T-helper 2 cell treated with Interferon-gamma antibody and Interleukin-4, amounts not matched to agents 5 μg/mL and 100 μg/mL, for 36 hours (primary cell): ENCODE measurements at regions not wholly inside any gene's neighbourhood (a gene's known extent, or its start where the extent isn't known, plus 50 kb on each side); places are given as distances from the start of the nearest gene placed in this dataset.
"Not testable (repeated sequence)": the region's sequence is repeated elsewhere in the genome, so short reads cannot be mapped to it uniquely, and the experiment has no call there.

ENCODE experiments used
- DNase-seq: peaks from one replicate; pipeline ENCODE4 v3.0.0; 2021; ENCODE audit warnings: low spot score
- H3K27ac Mint-ChIP-seq: one replicate; pipeline ENCODE4 v1.8.0; 2021; ENCODE audit warnings: mild to moderate bottlenecking, mixed read lengths
- H3K27me3 Mint-ChIP-seq: one replicate; pipeline ENCODE4 v1.8.0; 2021; ENCODE audit warnings: low read depth, mixed read lengths
- H3K36me3 Mint-ChIP-seq: one replicate; pipeline ENCODE4 v1.8.0; 2021; ENCODE audit warnings: low read depth, mixed read lengths
- H3K4me1 Mint-ChIP-seq: one replicate; pipeline ENCODE4 v1.8.0; 2021; ENCODE audit warnings: low read depth, mixed read lengths
- H3K4me3 Mint-ChIP-seq: one replicate; pipeline ENCODE4 v1.8.0; 2022; ENCODE audit warnings: mild to moderate bottlenecking, moderate library complexity, mixed read lengths
- H3K9me3 Mint-ChIP-seq: one replicate; pipeline ENCODE4 v1.8.0; 2021; ENCODE audit warnings: mixed read lengths

GRCh38 chr9:100725371-100725770 is 147.5 kb downstream of the CAVIN4 start:
- no peak overlapping the region for H3K4me3 Mint-ChIP-seq
- DNase-seq: no peak
- no peaks in the 10 kb centered on the region for H3K36me3 Mint-ChIP-seq
- no peaks in the 10 kb centered on the region for H3K9me3 Mint-ChIP-seq
- no peaks in the 10 kb centered on the region for H3K27me3 Mint-ChIP-seq
- H3K27ac Mint-ChIP-seq: no peak overlapping the region
- H3K4me1 Mint-ChIP-seq: no peaks in the 10 kb centered on the region

GRCh38 chr9:100729336-100729895 is 151.5 kb downstream of the CAVIN4 start:
- no peaks in the 10 kb centered on the region for H3K36me3 Mint-ChIP-seq
- H3K27ac Mint-ChIP-seq: no peak overlapping the region
- no peaks in the 10 kb centered on the region for H3K9me3 Mint-ChIP-seq
- no peaks in the 10 kb centered on the region for H3K4me1 Mint-ChIP-seq
- DNase-seq: no peak
- H3K27me3 Mint-ChIP-seq: no peaks in the 10 kb centered on the region
- H3K4me3 Mint-ChIP-seq: no peak overlapping the region

- Mint-ChIP-seq H3K27me3 (no peaks in the 10 kb centered on the region), H3K36me3 (no peaks in the 10 kb centered on the region), H3K9me3 (no peaks in the 10 kb centered on the region)
Measured at GRCh38 chr9:100730086-100730485, 152.2 kb downstream of the CAVIN4 start.

GRCh38 chr9:100731038-100731556 is 153.2 kb downstream of the CAVIN4 start:
- Mint-ChIP-seq H3K27ac (no peak overlapping the region), H3K4me1 (no peaks in the 10 kb centered on the region)

More at GRCh38 chr9:100730086-100730485, 152.2 kb downstream of the CAVIN4 start:
- no peak for DNase-seq
- Mint-ChIP-seq H3K4me3 (no peak overlapping the region), H3K27ac (no peak overlapping the region), H3K4me1 (no peaks in the 10 kb centered on the region)

GRCh38 chr9:100731557-100731956 is 153.7 kb downstream of the CAVIN4 start:
- H3K9me3 Mint-ChIP-seq: no peaks in the 10 kb centered on the region
- no peaks in the 10 kb centered on the region for H3K4me1 Mint-ChIP-seq
- DNase-seq: no peak
- H3K4me3 Mint-ChIP-seq: no peak overlapping the region
- H3K36me3 Mint-ChIP-seq: no peaks in the 10 kb centered on the region
- H3K27me3 Mint-ChIP-seq: no peaks in the 10 kb centered on the region
- H3K27ac Mint-ChIP-seq: no peak overlapping the region

More at GRCh38 chr9:100731038-100731556, 153.2 kb downstream of the CAVIN4 start:
- H3K9me3 Mint-ChIP-seq: no peaks in the 10 kb centered on the region
- no peaks in the 10 kb centered on the region for H3K36me3 Mint-ChIP-seq
- no peaks in the 10 kb centered on the region for H3K27me3 Mint-ChIP-seq
- H3K4me3 Mint-ChIP-seq: no peak overlapping the region
- DNase-seq: no peak

GRCh38 chr9:100739208-100739607 is 161.3 kb downstream of the CAVIN4 start:
- H3K36me3 Mint-ChIP-seq: no peaks in the 10 kb centered on the region

GRCh38 chr9:100739666-100740065 is 161.8 kb downstream of the CAVIN4 start:
- no peak for DNase-seq
- no peak overlapping the region for H3K4me3 Mint-ChIP-seq
- H3K36me3 Mint-ChIP-seq: no peaks in the 10 kb centered on the region
- H3K9me3 Mint-ChIP-seq: no peaks in the 10 kb centered on the region
- no peak overlapping the region for H3K27ac Mint-ChIP-seq
- H3K27me3 Mint-ChIP-seq: no peaks in the 10 kb centered on the region
- no peaks in the 10 kb centered on the region for H3K4me1 Mint-ChIP-seq

More at GRCh38 chr9:100739208-100739607, 161.3 kb downstream of the CAVIN4 start:
- DNase-seq: no peak
- no peaks in the 10 kb centered on the region for H3K27me3 Mint-ChIP-seq
- no peaks in the 10 kb centered on the region for H3K4me1 Mint-ChIP-seq
- H3K9me3 Mint-ChIP-seq: no peaks in the 10 kb centered on the region
- no peak overlapping the region for H3K4me3 Mint-ChIP-seq
- no peak overlapping the region for H3K27ac Mint-ChIP-seq

GRCh38 chr9:100748930-100749329 is 171.1 kb downstream of the CAVIN4 start:
- DNase-seq, H3K36me3 Mint-ChIP-seq, H3K4me1 Mint-ChIP-seq, H3K4me3 Mint-ChIP-seq, H3K27ac Mint-ChIP-seq, H3K9me3 Mint-ChIP-seq, H3K27me3 Mint-ChIP-seq: not testable (repeated sequence)

GRCh38 chr9:100756217-100756616 is 178.3 kb downstream of the CAVIN4 start:
- Mint-ChIP-seq H3K27ac (no peak overlapping the region), H3K27me3 (no peaks in the 10 kb centered on the region), H3K4me3 (no peak overlapping the region), H3K36me3 (no peaks in the 10 kb centered on the region), H3K9me3 (no peaks in the 10 kb centered on the region), H3K4me1 (no peaks in the 10 kb centered on the region)
- no peak for DNase-seq

- Mint-ChIP-seq H3K36me3 (no peaks in the 10 kb centered on the region), H3K4me3 (no peak overlapping the region), H3K27me3 (no peaks in the 10 kb centered on the region)
Measured at GRCh38 chr9:100759215-100759614, 181.3 kb downstream of the CAVIN4 start.

GRCh38 chr9:100761276-100761802 is 183.5 kb downstream of the CAVIN4 start:
- Mint-ChIP-seq H3K36me3 (no peaks in the 10 kb centered on the region), H3K27ac (no peak overlapping the region), H3K9me3 (no peaks in the 10 kb centered on the region), H3K4me3 (no peak overlapping the region), H3K27me3 (no peaks in the 10 kb centered on the region), H3K4me1 (no peaks in the 10 kb centered on the region)
- DNase-seq: no peak

More at GRCh38 chr9:100759215-100759614, 181.3 kb downstream of the CAVIN4 start:
- Mint-ChIP-seq H3K27ac (no peak overlapping the region), H3K9me3 (no peaks in the 10 kb centered on the region), H3K4me1 (no peaks in the 10 kb centered on the region)
- DNase-seq: no peak

- Mint-ChIP-seq H3K27me3 (no peaks in the 10 kb centered on the region), H3K9me3 (no peaks in the 10 kb centered on the region), H3K4me3 (no peak overlapping the region), H3K36me3 (no peaks in the 10 kb centered on the region), H3K4me1 (no peaks in the 10 kb centered on the region), H3K27ac (no peak overlapping the region)
- DNase-seq: no peak
Measured at GRCh38 chr9:100774326-100774725, 196.4 kb downstream of the CAVIN4 start.

GRCh38 chr9:100774962-100775361 is 197.1 kb downstream of the CAVIN4 start:
- no peak overlapping the region for H3K27ac Mint-ChIP-seq
- no peaks in the 10 kb centered on the region for H3K4me1 Mint-ChIP-seq
- H3K36me3 Mint-ChIP-seq: no peaks in the 10 kb centered on the region
- no peaks in the 10 kb centered on the region for H3K27me3 Mint-ChIP-seq
- H3K4me3 Mint-ChIP-seq: no peak overlapping the region
- no peak for DNase-seq
- H3K9me3 Mint-ChIP-seq: no peaks in the 10 kb centered on the region

GRCh38 chr9:100775912-100776311 is 198.0 kb downstream of the CAVIN4 start:
- DNase-seq: no peak
- no peaks in the 10 kb centered on the region for H3K36me3 Mint-ChIP-seq
- no peaks in the 10 kb centered on the region for H3K27me3 Mint-ChIP-seq
- no peak overlapping the region for H3K4me3 Mint-ChIP-seq
- H3K27ac Mint-ChIP-seq: no peak overlapping the region
- no peaks in the 10 kb centered on the region for H3K4me1 Mint-ChIP-seq
- H3K9me3 Mint-ChIP-seq: no peaks in the 10 kb centered on the region

GRCh38 chr9:100784755-100785154 is 206.9 kb downstream of the CAVIN4 start:
- no peaks in the 10 kb centered on the region for H3K4me1 Mint-ChIP-seq
- H3K27ac Mint-ChIP-seq: no peak overlapping the region
- no peaks in the 10 kb centered on the region for H3K9me3 Mint-ChIP-seq
- no peak overlapping the region for H3K4me3 Mint-ChIP-seq
- no peak for DNase-seq
- H3K27me3 Mint-ChIP-seq: no peaks in the 10 kb centered on the region
- no peaks in the 10 kb centered on the region for H3K36me3 Mint-ChIP-seq
